ENCODE measurements at regions not wholly inside any gene's neighbourhood (a gene's known extent, or its start where the extent isn't known, plus 50 kb on each side); places are given as distances from the start of the nearest gene placed in this dataset.

DNA sequence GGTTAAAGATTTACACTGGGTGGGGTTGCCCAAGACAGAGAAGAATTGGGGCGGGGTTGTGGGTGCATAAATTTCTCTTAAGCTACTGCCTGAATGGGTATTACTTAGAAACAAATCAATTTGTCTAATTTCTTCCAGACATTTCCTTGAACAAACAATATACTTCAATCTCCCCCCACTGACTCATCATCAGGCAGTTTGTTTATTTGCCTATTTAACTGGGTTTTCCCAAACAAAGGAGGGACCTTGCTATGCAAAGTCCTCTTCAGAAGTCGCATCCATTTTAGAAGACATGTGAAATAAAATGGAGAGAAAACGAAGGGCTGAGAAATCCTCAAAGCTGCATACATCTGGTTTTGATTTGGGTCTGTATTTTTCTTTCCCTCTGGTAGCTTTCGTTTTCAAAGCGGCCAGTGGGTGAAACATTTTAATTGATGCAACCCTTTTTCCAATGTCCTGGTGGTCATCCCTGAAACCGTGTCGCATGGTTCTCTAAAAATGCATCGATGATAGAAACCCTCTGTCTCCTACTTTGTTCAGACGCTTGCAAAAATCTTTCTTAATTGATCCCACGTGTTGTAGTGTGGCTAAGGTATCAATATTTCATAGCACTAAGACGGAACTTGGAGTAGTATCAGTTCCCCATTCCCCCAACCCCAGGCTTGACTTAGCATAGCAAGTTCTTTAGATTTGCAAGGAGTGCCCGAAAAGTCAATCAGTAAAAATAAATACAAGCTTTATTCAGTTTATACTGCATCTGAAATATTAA, 115.1 kb upstream of the MXRA5 start:
- TF ChIP-seq, protein P1, sequence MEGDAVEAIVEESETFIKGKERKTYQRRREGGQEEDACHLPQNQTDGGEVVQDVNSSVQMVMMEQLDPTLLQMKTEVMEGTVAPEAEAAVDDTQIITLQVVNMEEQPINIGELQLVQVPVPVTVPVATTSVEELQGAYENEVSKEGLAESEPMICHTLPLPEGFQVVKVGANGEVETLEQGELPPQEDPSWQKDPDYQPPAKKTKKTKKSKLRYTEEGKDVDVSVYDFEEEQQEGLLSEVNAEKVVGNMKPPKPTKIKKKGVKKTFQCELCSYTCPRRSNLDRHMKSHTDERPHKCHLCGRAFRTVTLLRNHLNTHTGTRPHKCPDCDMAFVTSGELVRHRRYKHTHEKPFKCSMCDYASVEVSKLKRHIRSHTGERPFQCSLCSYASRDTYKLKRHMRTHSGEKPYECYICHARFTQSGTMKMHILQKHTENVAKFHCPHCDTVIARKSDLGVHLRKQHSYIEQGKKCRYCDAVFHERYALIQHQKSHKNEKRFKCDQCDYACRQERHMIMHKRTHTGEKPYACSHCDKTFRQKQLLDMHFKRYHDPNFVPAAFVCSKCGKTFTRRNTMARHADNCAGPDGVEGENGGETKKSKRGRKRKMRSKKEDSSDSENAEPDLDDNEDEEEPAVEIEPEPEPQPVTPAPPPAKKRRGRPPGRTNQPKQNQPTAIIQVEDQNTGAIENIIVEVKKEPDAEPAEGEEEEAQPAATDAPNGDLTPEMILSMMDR (IDR thresholded peaks at IDR 0.05; ENCODE audit: control insufficient read depth, extremely low read depth, insufficient read depth), result no peak
- no peak overlapping the region for H3K4me3 ChIP-seq (ENCODE audit: low read depth, low read length)
- DNase-seq (ENCODE audit: low read depth), result no peak

DNA sequence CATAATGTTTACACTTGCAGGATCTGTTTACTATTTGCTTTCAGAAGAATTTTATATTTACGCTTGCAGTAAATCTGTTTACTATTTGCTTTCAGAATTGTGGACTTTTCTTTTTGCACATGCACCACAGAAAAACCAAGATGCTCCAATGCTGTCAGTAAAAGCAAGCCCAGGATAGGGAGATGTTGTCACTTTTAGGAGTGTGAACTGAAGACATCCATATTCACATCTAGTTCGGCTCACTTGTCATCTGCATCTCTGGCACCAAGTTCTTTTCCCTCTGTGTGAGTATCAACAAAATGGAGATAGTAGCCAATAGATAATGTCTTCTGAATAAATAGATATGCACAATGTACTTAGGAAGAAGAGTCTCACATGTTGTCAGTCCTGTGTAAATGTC, 109.3 kb upstream of the MXRA5 start:
- TF ChIP-seq, protein P1 (IDR thresholded peaks at IDR 0.05; ENCODE audit: control insufficient read depth, extremely low read depth, insufficient read depth), result no peak
- no peak for DNase-seq (ENCODE audit: low read depth)
- no peak overlapping the region for H3K4me3 ChIP-seq (ENCODE audit: low read depth, low read length)

DNA sequence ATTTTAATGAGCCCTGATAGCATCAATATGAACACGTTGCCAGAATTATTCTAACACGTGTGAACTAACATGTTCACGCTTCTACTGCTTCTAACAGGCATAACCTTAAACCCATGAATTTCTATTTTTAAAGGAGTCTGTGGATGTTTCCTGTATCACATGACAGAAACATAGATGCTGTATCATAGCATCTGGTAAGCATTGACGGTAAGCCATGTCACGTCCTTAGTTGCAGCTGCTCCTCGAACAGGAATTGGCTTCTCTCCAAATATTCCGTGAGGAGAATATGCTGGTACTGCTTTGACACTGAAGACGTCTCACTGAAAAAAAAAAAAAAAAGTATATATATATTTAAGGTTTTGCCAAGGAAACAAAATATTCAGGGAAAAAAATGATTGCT, 105.1 kb upstream of the MXRA5 start:
- no peak overlapping the region for H3K4me3 ChIP-seq (ENCODE audit: low read depth, low read length)
- TF ChIP-seq, protein P1 (IDR thresholded peaks at IDR 0.05; ENCODE audit: control insufficient read depth, extremely low read depth, insufficient read depth), result no peak
- no peak for DNase-seq (ENCODE audit: low read depth)

DNA sequence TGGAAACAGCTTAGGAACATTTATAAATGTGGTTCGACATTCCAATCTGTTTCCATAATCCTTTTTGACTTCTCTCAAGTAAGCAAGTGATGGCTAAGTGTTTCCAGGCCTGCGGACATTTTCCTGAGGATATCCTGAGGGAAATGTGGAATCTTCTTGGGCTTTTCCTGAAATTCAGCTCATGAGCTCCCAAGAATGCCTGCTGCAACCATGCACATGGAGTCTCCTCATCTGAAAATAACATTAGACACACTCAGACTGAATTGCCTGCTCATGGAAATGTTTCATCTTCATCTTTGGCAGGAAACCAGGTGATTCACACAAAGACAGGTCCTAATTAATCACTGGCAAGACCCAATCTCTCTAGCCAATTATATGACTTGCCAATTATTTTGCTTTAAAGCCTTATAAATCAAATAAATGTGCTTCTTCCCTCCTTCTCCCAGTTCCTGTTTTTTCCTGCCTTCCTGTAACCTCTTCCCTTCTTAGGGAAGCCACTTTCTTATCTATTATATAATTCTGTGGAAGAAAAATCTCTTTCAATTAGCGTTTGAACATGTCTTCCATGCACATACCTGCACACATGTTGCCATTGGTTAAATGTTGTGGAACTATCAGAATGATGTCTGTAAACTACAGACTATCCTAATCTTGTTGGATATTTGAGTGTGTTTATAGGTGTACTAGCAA, 104.6 kb upstream of the MXRA5 start:
- no peak for DNase-seq (ENCODE audit: low read depth)
- TF ChIP-seq, protein P1 (IDR thresholded peaks at IDR 0.05; ENCODE audit: control insufficient read depth, extremely low read depth, insufficient read depth), result no peak
- H3K4me3 ChIP-seq (ENCODE audit: low read depth, low read length), result no peak overlapping the region

DNA sequence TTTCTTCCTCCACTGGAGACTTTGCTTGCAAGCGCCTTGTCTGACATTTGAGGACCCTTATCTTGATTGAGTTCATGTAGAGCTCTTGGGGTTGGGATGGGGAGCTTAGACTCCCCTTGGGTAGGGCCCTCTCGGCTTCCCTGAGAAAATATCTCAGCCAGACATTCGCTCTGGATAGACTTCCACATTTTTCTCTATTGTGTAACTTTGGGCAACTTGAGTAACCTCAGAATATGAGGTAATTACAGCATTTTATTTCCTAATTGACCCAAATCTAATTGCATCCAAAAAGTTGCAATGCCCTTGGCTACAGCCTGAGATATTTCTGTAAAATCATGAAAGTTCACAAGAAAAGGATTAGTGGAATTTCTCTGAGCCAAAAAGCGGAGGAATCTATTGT, 102.8 kb upstream of the MXRA5 start:
- DNase-seq (ENCODE audit: low read depth), result no peak
- no peak overlapping the region for H3K4me3 ChIP-seq (ENCODE audit: low read depth, low read length)
- TF ChIP-seq, protein P1 (IDR thresholded peaks at IDR 0.05; ENCODE audit: control insufficient read depth, extremely low read depth, insufficient read depth), result no peak

DNA sequence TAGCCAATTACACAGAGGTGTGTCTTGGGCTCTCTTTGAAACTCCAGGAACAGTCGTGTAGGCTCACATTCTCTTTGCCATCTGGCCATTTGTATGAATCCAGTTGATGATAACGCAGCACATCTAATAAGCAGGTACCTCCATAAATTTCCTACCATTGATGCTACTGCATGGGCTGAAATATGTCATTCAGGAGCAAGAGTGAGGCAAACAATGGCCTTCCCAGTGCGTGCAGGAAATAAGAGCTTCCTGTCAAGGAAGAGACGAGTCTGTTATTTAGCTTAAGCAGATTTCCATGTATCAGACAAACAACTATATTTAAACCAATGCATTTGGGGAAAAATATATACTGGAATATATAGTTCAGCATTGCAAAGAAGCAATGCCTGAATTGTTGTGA, 102.1 kb upstream of the MXRA5 start:
- TF ChIP-seq, protein P1 (IDR thresholded peaks at IDR 0.05; ENCODE audit: control insufficient read depth, extremely low read depth, insufficient read depth), result no peak
- no peak overlapping the region for H3K4me3 ChIP-seq (ENCODE audit: low read depth, low read length)
- no peak for DNase-seq (ENCODE audit: low read depth)
